ENCODE measurements at regions not wholly inside any gene's neighbourhood (a gene's known extent, or its start where the extent isn't known, plus 50 kb on each side); places are given as distances from the start of the nearest gene placed in this dataset.

DNA sequence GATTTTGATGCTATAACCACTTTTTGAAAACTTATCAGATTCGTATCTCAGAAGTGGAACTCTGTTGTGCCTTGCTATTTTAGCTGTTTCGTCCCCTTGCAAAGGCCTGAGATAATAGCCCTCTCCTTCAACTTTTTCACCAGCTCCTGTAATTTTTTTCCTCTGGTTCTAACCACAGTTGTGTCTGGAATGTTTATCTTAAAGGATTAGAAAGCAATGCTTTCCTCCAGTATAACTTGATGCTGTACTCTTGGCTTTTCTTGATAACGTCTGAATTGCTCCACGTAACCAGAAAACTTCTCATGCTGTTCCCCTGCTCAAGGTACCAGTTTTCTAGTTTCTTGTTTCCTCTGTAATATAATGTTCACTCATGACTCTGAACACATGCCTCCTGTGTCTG, 209.4 kb downstream of the DTWD2 start:
- DNase-seq = no peak

DNA sequence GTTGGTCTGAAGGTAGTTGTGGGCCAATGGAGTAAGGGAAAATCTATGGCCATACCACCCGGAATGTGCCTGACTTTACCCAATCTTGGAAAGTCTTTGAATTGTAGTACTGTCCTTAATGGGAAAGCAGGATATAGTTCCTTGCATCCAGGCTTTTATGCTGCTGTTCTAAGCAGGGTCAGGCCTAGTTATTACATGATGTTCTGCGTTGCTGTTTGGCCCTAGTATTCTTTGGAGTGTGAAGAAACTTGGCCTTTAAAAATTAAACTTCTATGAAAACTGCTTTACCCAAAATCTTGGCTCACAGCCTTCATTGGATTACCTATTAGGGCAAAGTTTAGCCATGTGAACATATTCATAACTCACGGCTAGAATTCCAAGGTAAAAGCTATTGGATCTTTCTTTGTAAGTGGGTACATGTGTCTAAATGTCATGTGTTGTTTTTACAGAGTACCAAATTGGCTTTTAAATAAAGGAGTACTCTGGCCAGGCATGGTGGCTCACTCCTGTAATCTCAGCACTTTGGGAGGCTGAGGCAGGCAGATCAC, 211.1 kb downstream of the DTWD2 start:
- no peak for DNase-seq

DNA sequence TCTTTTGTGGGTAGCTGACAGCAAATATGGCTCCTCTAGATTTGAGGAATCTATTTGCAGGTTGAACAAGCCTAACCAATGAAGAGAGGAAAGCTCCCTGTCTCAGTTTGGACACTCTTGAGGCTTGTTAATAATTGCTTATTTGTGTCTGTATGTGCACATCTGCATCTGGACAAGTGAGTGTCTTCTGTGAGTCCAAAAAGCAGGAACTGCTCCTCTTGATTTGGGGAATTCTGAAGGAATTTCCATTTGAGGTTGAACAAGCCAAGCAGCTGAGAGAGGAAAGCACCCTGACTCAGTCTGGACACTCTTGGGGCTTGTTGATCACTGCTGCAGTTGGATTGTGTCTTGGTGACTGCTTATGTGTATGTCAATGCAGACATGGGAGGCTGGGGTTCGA, 211.6 kb downstream of the DTWD2 start:
- no peak for DNase-seq

DNA sequence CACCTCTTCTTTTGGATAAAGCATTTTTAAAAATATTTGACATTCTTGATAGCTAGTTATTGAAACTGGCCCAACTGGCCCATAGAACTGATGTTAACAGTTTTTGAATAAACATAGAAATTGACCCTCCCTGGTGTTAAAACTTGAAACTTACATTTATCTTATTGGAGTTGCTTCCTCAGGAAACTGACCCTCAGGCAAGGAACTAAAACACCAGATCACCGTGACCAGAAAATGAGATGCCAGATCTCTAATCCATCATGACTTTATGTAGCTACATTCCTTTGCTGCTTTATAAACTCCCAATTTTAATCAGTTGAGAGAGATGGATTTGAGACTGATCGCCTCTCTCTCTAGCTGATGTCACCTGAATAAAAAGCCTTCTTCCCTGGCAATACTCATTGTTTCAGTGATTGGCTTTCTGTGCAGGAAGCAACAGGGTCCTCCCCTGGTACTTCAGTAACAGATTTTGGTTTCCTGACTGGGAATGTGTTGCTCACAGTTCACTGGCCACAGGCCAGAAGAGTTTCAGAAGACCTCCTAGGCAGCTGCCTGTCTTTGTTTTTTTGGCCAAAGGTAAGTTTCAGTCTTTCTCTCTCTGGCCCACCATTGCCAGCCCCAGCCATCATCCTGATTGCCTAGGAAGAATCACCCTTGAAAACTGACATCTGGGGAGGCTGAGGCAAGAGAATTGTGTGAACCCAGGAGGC, 212.4 kb downstream of the DTWD2 start:
- no peak for DNase-seq

DNA sequence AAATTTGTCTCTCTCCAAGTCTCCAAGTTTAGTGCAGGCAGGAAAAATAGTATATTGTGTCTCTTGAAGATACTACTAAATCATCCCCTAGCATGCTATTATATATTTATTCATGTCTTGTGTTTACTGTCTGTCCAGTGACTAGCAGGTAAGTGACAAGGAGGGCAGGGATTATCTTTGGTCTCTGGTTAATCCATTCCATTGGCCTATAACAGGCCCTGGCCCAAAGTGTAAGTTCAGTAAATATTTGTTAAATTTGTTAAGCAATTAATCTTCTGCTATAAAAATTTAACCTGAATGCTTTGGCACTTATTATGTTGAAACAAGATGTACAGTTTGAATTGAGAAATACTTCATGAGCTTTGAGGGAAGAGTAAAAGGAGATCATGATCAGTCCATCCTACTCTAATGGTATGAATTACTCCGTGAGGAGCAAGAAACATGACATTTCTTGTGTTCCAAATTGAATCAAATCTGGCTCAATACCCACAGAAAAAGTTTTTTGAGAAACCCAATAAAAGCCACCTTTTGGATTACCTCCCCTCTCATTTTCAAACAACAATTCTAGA, 219.7 kb downstream of the DTWD2 start:
- DNase-seq = no peak

DNA sequence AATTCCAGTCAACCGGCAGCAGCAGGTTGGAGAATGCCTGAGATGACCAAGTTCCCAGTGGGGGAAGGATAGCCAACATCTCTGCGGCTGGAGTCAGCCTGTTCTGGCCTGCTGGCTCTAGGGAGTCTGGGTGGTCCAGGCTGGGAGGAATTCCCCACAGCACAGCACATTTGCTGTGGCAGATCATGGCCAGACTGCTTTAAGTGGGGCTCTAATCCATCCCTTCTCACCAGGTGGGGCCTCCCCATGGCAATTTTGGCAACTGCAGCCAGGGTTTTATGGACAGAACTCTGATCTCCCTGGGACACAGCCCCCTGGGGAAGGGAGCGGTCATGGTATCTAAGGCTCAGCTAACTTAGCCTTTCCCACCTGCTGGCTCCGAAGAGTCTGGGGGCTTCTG, 226.1 kb downstream of the DTWD2 start:
- DNase-seq = no peak

DNA sequence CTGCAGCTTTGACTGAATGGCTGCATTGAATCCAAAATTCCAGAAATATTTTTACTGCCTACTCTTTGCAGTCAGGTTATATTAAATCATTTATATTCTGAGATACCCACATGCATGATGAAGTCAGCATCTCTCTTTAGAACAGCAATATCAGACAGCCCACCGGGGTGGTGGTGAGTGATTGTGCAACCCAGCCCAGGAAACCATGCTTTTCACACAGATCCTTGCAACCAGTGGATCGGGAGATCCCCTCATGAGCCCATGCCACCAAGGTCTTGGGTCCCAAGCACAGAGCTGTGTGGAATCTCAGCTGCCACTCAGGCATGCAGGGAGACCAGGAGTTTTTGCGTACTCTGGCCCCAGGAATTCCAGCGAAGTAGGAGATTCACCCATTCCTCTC, 226.5 kb downstream of the DTWD2 start:
- no peak for DNase-seq

DNA sequence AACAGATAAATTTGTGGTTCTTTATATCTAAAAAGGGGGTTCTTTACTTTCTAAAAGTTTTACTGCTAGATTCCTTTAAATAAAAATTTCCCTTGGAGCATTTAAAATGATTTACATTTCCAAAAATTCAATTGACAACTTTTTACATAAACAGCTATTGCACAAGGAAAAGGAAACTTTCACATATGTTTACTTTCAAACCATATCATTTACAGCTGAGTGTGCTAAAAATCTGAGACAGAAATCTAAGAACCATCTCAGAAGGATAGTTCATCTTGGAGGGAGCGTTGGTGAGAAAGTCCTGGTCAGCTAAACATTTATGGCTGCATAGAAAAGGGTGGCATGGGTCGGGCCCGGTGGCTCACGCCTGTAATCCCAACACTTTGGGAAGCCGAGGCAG, 235.4 kb downstream of the DTWD2 start:
- DNase-seq = no peak

DNA sequence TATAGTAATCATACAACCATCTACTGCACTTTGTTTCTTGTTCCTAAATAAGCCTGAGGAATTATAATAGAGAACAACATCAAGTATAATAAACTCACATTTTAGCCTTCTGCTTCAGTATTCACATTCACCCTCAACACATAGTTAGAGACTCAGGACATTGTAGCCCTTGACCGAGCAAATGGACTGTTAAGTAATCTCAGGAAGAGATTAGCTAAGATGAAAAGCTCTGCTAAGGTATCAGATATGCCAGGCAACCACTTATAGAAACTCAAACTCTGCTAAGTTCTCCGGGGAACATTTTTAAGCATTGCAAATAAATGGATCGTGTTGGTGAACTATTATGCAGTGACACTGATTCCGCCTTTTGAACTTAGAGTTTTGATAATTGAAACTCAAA, 252.0 kb downstream of the DTWD2 start:
- no peak for DNase-seq

DNA sequence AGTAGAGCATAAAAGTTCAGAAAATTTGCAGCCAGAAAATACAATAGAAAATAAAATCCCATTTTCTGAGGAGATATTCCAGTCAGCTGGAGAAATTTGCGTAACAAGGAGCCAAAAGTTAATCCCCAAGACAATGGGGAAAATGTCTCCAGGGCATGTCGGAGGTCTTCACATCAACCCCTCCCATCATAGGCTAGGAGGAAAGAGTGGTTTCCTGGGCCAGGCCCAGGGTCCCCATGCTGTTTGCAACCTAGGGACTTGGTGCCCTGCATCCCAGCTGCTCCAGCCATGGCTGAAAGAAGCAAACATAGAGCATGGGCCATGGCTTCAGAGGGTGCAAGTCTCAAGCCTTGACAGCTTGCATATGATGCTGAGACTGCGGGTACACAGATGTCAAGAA, 255.0 kb downstream of the DTWD2 start:
- DNase-seq = no peak

DNA sequence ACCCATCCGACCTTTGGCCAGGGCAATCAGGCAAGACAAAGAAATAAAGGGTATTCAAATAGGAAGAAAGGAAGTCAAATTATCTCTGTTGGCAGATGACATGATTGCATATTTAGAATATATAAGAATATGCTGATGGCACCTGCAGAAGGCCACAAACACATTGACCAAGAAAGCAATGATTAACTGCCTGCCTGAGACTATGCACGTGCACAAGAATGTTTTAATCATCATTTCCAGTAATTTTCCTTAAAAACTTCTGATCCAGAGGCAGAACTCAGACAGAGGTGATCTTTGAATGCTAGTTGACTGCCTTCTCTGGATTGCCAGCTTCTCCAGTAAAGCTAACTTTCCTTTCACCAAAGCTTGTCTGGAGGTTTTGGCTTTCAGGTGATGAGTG, 260.2 kb downstream of the DTWD2 start:
- no peak for DNase-seq

DNA sequence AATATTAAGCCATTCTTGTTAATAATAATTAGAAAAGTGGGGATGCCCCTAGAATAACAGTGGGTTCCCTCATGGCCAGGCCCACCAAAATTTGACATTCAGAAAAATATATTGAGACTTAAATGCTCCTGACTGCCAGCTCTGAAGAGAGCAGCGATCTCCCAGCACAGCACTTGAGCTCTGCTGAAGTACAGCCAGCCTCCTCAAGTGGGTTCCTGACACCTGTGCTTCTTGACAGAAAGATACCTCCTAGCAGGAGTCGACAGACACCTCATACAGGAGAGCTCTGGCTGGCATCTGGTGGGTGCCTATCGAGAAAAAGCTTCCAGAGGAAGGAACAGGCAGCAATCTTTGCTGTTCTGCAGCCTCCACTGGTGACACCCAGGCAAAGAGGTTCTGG, 261.5 kb downstream of the DTWD2 start:
- no peak for DNase-seq

DNA sequence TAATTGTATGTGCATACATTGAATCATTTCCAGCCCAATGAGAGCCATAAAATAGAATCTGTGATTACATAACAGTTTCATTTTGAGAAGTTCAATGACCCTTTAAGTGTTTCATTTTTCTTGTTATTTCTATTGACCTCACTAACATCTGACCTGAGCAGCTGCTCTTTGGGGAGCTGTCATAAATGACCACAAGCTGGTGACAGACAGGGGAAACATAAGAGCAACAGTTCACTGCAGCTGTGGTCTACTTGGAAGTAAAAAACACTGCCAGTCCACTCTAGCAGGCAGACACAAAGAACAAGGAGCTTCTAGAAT, 265.4 kb downstream of the DTWD2 start:
- DNase-seq = no peak

DNA sequence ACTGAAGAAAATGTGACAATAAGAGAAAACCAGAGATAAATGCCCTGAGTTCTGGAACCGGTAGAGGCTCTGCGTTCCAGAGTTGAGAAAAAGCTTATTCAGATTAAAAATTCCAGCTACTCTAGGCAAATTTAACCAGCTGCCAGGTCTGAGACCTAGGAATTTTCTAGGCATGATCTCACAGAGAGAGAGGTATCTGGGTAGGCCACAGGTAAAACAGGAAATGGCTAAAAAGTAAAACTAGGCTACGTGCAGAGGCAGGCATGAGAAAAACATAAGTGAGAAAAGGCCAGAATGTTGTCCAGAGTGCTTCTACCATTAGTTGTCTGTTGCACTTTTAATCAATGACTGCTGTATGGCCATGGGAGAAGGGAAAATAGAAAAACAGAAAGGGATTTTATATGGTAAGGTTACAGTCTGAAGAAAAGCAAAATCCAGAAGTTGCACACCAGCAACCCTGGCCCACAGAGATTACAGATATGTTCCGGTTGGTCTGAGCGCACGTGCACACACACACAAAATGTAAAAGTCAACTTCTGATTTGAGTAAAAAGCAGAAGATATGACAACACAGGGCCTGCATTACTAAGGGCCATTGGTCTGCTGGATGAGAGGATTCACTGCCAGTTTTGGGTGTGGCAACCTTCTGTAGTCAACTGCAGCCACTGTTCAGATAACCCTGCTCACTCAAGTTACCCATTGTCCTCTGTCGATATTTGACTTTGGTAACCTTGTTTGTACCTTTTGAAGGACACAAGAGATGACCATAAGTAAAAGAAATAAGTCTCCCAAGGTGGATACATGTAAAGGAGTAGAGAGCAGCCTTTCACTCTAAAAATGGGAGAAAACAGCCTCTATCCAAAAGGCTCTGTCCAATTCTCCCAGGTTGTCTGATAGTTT, 266.0 kb downstream of the DTWD2 start:
- DNase-seq = no peak

DNA sequence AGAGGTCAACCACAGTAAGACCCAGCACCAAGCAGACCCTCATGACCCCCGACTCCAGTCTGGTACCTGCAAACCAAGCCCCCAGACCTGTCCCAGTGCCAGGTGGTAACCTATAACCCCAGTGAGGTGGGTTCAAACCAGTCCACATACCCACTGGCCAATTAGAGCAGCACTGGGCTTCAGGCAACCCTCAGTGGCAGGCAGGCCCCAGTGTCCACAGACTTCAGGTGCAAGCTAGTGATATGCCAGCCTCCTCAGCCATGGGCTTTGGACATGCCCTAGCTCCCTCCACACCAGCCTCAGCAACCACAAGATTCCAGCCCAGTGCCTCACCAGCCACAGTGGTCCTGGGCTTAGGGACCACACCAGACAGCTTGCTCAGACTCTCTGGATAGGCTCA, 276.6 kb downstream of the DTWD2 start:
- DNase-seq = no peak

DNA sequence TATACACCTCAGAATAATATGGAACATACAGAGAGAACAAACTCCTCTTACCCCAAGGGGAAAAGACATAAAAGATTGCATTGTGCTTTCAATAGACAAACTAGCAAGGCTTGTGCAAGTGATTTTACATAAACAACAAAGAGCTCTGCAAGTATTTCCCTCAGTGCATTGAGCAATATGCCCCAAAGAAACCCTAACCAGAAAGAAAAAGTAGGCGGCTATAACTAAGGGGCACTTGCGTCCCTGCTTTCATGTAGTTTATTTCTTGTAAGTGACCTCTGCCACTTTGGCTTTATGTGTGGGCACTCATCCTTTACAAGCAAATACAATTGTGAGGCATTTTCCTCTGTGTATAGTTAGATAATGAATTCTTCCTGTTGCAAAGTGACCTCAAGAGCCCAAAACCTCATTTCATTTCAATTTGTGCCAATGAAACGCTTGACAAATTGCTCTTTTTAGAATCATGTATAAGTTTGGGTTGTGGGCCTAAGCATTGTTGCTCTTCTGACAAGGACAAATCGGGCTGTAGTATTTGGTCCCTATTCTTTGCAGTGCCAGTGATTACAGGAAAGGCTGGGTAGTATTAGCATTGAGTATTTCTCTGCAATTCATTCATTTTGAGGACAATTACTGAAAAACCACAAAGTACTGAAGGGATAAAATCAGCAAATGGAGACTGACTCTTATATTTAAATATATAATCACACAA, 282.2 kb downstream of the DTWD2 start:
- no peak for DNase-seq

DNA sequence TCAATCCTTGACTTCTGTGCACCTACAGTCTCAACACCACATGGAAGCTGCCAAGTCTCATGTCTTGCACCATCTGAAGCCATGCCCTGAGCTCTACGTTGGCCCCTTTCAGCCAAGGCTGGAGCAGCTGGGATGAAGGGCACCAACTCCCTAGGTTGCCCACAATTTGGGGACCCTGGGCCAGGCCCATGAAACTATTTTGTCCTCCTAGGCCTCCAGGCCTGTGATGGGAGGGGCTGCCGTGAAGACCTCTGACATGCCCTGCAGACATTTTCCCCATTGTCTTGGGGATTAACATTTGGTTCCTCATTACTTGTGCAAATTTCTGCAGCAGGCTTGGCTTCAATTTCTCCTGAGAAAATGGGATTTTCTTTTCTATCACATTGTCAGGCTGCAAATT, 285.1 kb downstream of the DTWD2 start:
- no peak for DNase-seq

DNA sequence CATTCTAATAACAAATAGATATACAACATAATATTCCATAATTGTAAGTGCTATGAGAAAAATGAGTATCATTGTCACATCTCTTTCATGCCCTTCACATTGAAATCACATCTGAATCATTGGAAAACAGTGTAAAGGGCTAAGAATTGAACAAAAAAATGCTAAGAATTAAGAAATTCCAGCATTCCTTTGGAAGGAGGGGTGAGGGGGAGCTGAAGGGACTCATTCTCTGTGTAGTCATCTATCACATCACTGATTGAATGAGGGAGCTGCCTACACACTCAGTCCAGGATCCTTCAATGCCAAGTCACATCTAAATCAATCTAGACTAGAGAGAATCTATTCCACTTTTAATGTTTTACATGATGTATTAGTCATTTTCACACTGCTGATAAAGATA, 286.6 kb downstream of the DTWD2 start:
- no peak for DNase-seq

DNA sequence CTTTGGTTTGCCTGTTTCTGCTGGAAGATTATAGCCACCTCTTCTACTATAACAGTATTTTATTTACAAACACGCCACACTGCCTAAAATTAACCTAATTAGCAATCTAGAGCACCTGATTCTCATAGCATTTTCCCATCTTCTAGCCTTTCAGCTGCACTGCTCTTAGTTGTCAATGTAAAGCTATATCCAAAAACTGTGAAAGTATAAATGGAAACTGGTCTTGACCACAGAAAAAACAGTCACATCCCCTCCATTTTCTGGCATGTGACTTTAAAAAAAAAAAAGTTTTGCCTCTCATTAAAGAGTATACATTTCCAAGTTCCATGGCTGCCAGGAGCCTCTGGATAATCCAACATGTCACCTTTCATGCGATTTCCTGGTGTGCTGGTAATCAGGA, 287.8 kb downstream of the DTWD2 start:
- no peak for DNase-seq

DNA sequence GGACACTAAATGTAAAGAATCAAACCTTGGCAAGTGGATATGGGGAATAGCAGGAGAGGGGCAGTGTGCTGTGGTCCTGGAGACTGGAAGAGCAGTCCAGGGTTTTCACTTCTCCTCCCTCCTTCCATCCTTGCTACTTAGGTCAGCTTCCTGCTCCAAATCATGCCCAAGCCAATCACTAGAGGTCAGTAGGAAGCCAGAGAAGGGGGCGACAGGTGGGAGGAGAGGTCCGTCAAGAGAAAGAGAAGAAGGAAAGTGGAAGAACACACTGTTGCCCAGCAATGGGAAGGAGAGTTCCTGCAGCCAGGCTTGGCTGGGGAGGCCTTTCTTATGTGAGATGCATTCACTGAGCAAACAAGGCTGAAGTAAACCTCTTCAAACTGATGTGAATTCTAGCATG, 289.6 kb downstream of the DTWD2 start:
- DNase-seq = no peak

DNA sequence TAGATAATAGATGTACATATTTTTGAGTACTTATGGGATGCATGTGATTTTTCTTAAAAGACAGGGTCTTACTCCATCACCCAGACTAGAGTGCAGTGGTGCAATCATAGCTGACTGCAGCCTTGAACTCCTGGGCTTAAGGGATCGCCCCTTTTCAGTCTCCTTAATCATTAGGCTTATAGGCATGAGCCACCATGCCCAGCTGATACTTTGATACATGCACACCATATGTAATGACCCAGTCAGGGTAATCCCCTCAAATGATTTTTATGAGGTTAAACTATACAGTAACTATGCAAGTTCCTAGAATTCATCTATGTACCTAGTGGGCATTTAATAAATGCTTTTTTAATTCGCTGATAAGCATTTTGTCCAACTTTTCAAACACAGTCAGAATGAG, 292.3 kb downstream of the DTWD2 start:
- DNase-seq = no peak

DNA sequence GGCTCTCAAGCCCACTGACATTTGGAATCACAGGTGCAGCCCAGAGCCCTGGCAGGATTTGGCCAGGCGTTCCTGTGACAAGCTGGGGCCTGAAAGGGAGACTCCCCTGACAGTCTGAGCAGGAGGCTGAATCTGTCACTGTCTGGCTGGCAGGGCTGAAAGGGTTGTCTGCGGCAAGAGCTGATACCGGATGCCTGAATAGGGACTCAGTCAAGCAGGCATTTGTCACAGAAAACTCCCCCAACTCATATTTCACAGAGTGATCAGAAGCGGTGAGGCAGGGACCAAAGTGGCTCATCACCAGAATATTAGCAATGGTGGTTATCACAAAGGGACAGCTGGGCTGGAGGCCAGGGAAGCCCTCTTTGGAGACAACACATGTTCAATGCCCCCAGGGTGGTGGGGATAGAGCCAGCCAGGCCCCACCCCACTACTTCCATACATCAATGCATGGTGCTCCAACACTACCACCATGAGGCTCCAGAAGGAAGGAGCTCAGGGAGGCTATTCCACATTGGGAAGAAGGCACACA, 295.5 kb downstream of the DTWD2 start:
- no peak for DNase-seq
